ENCODE measurements at regions not wholly inside any gene's neighbourhood (a gene's known extent, or its start where the extent isn't known, plus 50 kb on each side); places are given as distances from the start of the nearest gene placed in this dataset.

DNA sequence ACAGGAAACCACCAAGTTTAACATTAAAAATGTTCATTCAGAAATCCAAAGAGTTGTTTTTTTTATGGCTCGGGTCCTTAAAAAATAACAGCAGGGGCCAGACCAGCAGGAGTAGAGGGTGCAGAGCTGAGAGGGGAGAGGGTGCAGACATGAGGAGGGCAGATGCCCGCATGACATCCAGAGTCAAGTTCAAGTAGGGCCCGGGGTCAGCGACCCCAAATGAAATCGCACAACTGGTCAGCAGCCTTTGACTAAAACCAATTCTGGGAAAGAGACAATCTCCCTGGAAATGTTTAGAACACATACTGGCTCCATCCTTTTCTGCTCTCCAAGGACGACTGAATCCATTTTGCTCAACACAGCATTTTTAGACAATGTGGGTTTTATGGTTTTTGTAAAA lies 297.5 kb downstream of the FGFR2 start:
- no peak for TF ChIP-seq RAD21 (IDR thresholded peaks at IDR 0.05; ENCODE audit: insufficient read depth, low read depth, low read length)
- no peak for TF ChIP-seq SUZ12 (IDR thresholded peaks at IDR 0.05; ENCODE audit: unreplicated experiment)
- TF ChIP-seq, protein P1, sequence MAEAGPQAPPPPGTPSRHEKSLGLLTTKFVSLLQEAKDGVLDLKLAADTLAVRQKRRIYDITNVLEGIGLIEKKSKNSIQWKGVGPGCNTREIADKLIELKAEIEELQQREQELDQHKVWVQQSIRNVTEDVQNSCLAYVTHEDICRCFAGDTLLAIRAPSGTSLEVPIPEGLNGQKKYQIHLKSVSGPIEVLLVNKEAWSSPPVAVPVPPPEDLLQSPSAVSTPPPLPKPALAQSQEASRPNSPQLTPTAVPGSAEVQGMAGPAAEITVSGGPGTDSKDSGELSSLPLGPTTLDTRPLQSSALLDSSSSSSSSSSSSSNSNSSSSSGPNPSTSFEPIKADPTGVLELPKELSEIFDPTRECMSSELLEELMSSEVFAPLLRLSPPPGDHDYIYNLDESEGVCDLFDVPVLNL (IDR thresholded peaks at IDR 0.05; ENCODE audit: low read depth, low read length), result no peak
- TF ChIP-seq, protein P2, sequence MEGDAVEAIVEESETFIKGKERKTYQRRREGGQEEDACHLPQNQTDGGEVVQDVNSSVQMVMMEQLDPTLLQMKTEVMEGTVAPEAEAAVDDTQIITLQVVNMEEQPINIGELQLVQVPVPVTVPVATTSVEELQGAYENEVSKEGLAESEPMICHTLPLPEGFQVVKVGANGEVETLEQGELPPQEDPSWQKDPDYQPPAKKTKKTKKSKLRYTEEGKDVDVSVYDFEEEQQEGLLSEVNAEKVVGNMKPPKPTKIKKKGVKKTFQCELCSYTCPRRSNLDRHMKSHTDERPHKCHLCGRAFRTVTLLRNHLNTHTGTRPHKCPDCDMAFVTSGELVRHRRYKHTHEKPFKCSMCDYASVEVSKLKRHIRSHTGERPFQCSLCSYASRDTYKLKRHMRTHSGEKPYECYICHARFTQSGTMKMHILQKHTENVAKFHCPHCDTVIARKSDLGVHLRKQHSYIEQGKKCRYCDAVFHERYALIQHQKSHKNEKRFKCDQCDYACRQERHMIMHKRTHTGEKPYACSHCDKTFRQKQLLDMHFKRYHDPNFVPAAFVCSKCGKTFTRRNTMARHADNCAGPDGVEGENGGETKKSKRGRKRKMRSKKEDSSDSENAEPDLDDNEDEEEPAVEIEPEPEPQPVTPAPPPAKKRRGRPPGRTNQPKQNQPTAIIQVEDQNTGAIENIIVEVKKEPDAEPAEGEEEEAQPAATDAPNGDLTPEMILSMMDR (IDR thresholded peaks at IDR 0.05 in 2 of 3, conservative IDR thresholded peaks at IDR 0.05 in 1 of 3; ENCODE audit: control insufficient read depth in 2 of 3, extremely low read depth in 1 of 3, insufficient read depth in 1 of 3, low read depth in 3 of 3, low read length in 3 of 3), result no peak
- no peak for TF ChIP-seq TARDBP (IDR thresholded peaks at IDR 0.05; ENCODE audit: borderline replicate concordance)
- no peak for TF ChIP-seq NFIC (IDR thresholded peaks at IDR 0.05; ENCODE audit: low read depth, low read length)
- TF ChIP-seq, protein P3, sequence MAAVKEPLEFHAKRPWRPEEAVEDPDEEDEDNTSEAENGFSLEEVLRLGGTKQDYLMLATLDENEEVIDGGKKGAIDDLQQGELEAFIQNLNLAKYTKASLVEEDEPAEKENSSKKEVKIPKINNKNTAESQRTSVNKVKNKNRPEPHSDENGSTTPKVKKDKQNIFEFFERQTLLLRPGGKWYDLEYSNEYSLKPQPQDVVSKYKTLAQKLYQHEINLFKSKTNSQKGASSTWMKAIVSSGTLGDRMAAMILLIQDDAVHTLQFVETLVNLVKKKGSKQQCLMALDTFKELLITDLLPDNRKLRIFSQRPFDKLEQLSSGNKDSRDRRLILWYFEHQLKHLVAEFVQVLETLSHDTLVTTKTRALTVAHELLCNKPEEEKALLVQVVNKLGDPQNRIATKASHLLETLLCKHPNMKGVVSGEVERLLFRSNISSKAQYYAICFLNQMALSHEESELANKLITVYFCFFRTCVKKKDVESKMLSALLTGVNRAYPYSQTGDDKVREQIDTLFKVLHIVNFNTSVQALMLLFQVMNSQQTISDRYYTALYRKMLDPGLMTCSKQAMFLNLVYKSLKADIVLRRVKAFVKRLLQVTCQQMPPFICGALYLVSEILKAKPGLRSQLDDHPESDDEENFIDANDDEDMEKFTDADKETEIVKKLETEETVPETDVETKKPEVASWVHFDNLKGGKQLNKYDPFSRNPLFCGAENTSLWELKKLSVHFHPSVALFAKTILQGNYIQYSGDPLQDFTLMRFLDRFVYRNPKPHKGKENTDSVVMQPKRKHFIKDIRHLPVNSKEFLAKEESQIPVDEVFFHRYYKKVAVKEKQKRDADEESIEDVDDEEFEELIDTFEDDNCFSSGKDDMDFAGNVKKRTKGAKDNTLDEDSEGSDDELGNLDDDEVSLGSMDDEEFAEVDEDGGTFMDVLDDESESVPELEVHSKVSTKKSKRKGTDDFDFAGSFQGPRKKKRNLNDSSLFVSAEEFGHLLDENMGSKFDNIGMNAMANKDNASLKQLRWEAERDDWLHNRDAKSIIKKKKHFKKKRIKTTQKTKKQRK (IDR thresholded peaks at IDR 0.05; ENCODE audit: low read depth, low read length), result no peak
- TF ChIP-seq, protein P4, sequence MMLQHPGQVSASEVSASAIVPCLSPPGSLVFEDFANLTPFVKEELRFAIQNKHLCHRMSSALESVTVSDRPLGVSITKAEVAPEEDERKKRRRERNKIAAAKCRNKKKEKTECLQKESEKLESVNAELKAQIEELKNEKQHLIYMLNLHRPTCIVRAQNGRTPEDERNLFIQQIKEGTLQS (IDR thresholded peaks at IDR 0.05; ENCODE audit: borderline replicate concordance, extremely low read depth, low read depth, low read length), result no peak
- no peak for TF ChIP-seq CHD2 (IDR thresholded peaks at IDR 0.05; ENCODE audit: borderline replicate concordance, low read depth, low read length)
- no peak for TF ChIP-seq CREB1 (IDR thresholded peaks at IDR 0.05; ENCODE audit: low read depth)
- TF ChIP-seq EZH2 (IDR thresholded peaks at IDR 0.05; ENCODE audit: borderline replicate concordance, control insufficient read depth, low read depth, low read length), result no peak
- no peak for TF ChIP-seq NR2C2 (IDR thresholded peaks at IDR 0.05; ENCODE audit: borderline replicate concordance, control insufficient read depth, insufficient read length, low read depth)
- TF ChIP-seq ZSCAN29 (IDR thresholded peaks at IDR 0.05), result no peak

All from GM12878 (cell line).